ENCODE measurements at regions not wholly inside any gene's neighbourhood (a gene's known extent, or its start where the extent isn't known, plus 50 kb on each side); places are given as distances from the start of the nearest gene placed in this dataset.
"Not testable (repeated sequence)": the region's sequence is repeated elsewhere in the genome, so short reads cannot be mapped to it uniquely, and the experiment has no call there.

DNA sequence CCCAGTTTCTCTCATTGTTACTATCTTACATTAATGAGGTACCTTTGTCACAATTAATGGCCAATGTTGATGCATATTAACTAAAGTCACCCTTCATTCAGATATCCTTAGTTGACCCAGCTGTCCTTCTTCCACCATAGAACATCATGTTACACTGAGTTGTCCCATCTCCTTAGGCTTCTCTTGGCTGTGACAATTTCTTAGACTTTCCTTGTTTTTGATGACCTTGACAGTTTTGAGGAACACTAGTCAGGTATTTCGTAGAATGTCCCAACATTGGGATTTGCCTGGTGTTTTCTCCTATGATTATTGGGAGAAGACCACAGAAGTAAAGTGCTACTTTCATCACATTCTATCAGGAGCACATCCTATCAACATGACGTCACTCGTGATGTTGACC is 261.8 kb downstream of the BCL2L11 start:
- H3K27ac ChIP-seq, H3K4me3 ChIP-seq: not testable (repeated sequence)

DNA sequence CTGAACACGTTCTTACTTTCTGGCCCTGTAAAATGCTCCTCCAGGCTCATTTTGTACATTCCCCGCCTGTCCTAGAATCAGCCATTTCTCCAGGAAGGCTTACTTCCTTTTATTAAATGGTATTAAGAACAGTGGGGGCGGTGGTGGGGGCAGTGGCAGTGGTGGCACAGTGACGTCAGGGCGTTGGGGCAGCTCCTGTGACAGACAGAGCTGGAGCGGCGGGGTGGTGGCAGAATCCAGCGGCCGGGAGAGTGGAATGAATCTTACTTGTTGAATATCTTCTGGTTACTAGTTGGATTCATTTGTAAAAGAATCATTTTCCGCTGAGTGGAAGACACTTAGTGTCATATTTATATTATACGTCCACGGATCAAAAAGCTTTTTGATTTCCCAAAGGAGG is 262.6 kb downstream of the BCL2L11 start:
- H3K27ac ChIP-seq, H3K4me3 ChIP-seq: not testable (repeated sequence)

DNA sequence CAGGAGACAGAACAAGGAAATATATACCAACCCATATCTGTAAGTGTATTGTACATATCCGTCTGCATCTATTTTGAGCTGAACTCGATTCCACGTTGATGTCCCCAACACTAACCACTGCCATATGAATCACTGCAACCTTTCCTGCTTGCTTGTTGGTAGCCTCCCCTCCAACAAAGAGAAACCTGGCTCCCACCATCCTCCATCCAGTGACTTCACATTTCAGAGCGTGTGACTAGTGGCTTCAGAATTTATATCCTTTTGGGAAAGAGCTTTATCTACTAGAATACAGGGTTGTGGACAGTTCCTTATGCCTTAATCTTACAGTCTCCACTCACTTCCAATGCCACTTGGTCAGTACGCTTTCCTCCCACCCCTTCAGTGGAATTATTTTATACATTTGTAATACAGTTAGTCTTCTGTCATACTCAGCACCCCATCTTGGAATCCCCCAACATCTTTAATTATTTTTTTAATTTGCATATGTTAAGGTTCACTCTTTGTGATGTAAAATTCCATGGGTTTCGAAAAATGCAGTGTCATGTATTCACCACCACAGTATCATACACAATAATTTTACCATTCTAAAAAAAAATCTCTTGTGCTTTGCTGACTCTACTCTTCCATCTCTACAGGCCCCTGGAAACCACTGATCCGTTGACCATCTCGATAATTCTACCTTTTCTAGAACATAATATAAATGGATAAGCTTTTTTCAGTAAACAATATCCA is 264.7 kb downstream of the BCL2L11 start:
- not testable (repeated sequence) for H3K4me3 ChIP-seq, H3K27ac ChIP-seq

DNA sequence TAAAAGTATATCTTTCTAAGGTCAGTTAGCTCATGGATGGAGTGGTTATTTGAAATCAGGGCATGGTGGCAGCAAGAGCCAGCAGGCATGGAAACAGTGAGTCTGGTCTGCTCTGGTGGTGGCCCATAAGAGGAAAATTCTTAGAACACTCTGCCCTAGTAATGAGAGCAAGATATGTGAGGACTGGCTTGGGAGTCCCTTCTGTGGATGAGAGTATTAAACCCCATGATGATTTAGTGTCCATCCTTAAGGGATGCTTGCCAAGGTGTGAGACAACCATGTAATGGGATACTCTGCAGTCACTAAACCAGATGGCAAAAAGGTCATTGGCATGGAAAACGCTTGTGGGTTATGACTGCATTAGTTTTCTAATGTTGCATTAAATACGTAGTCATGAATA is 269.9 kb downstream of the BCL2L11 start:
- not testable (repeated sequence) for H3K27ac ChIP-seq, H3K4me3 ChIP-seq

DNA sequence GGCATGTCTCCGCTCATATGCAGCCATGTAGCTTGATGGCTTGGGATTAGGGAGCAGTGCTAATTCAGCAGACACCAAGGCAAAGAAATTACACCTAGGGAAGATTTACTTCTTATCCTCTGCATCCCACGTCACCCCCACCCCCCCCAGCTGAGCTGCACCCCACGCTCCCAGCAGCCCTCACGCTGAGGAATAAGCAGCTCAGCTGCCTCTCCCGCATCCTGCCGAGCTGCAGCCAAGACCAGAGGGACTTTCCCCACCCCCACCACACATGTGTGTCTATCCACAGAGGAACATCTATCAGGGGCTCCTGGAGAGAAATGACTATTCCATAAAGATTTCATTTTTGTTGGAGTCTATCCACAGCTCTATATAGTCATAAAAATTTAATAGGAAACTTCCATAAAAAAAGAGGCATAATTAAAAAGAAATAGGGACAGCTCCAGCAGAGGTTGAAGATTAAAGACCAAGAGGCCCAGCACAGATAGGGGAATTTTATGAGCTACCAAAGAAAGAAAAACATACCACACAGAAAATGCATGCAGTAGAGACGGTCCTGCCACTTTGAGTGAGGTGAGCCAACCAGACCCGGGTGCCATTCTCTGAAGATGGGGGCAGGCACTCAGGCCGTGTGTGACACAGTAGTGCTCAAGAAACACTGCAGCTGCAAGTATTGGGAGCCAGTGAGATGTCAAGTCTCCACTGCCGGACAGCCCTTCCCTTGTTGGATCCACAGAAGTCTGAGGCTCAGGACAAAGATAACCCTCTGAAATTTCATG is 274.8 kb downstream of the BCL2L11 start:
- not testable (repeated sequence) for H3K27ac ChIP-seq, H3K4me3 ChIP-seq

DNA sequence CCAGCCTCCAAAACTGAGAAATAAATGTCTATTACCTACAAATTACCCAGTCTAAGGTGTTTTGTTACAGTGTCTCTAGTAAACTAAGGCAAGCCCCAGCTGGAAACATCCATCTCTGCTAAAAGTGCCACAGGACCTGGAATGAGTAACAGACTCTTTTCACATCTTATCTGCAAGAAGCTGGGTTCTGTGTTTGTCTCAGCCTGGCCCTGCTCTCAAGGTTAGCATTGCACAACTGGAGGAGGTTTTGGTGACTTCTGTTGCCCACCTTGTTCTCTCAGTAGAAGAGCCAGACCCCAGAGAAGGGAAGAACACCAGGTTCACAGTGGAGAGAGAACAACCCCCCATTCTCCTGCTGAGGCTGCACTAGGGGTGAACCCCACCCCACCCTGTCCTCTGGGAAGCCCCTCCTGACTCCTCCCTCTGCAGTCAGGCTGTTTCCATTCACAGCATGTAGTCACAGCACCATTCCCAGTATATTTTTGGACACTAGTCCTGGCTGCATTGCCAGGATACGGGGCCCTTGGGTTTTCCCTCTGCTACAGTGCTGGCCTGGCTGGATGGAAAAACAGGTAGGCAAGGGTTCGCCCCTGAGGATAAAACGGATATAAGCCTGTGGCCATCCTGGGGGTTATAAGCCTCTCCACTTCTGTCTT is 280.0 kb downstream of the BCL2L11 start:
- not testable (repeated sequence) for H3K27ac ChIP-seq, H3K4me3 ChIP-seq

DNA sequence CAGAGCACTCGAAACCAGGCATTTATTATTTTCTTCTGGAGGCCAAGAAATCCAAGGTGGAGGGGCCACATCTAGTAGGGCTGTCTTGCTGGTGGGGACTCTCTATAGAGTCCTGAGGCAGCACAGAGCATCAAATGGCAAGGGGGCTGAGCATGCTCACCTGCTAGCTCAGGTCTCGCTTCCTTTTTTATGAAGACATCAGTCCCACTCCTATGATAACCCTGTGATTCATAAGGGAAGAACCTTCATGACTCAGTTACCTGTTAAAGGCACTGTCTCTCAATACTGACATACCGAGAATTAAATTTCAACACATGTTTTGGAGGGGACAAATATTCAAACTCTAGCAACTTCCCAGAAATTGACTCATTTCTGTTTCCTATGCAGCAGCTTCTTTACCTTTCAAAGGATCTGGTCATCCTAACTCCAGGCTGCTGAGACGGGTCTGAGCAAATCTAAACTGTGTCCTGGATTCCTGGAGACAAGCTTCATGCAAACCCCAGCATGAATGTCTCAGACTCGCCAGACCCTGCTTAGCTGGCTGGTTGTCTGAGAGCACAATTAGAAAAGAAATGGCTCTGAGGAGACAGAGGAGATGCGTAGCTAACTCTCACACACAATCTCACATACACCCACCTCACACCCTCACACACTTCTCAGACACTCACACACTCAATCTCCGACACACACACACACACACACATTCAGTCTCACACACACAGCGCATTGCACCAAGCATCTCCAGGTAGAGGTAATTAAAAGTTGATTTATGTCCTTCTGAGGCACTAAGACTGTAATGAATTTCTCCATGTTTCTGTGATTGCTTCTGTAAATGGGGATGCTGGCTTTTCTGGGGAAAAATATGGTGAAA is 280.8 kb downstream of the BCL2L11 start:
- H3K4me3 ChIP-seq, H3K27ac ChIP-seq: not testable (repeated sequence)

DNA sequence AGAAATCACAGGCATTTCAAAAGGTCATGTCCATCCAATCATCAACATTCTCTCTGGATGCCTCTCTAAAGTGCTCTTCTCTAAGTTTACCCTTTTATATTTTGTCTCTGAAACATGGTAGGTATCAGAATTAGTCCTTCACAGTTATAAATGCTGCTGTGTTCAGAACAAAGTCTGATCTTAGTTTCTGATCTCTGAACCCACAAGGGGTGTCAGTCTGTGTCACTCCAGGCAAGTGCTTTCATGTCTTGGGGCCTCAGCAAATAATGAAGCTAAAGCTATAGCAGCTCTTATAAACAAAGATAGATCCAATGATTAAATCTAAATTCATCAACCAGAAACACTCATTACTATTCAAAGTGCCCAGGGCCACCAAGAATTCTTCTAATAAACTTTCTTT is 281.7 kb downstream of the BCL2L11 start:
- H3K27ac ChIP-seq, H3K4me3 ChIP-seq: not testable (repeated sequence)

DNA sequence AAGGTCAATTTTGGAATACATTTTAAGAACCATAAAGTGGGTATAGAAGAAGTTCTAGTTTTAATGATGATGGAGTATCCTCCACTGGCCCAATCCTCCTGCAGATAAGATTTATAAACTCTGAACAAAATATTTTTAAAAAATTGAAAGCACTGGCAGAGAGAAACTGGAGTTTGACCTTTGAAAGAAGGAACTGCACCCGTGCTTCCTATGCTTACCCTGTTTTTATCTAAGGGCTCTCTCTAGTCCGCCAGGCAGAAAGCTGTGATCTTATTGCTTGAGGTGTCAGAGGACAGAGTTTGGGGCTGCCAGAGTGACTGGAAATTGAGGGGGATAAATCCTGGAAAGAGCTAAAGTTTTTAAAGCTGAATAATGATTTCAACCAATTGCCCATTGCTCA is 282.6 kb downstream of the BCL2L11 start:
- H3K27ac ChIP-seq, H3K4me3 ChIP-seq: not testable (repeated sequence)

DNA sequence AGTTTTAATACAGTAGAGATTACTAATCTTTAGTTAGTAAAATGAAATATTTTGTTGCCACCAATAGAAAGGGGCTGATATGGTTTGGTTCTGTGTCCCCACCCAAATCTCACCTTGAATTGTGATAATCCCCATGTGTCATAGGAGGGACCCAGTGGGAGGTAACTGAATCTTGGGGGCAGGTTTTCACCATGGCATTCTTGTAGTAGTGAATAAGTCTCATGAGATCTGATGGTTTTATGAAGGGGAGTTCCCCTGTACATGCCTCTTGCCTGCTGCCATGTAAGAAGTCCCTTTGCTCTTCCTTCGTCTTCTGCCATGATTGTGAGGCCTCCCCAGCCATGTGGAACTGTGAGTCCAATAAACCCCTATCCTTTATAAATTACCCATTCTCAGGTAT is 285.9 kb downstream of the BCL2L11 start:
- not testable (repeated sequence) for H3K4me3 ChIP-seq, H3K27ac ChIP-seq

DNA sequence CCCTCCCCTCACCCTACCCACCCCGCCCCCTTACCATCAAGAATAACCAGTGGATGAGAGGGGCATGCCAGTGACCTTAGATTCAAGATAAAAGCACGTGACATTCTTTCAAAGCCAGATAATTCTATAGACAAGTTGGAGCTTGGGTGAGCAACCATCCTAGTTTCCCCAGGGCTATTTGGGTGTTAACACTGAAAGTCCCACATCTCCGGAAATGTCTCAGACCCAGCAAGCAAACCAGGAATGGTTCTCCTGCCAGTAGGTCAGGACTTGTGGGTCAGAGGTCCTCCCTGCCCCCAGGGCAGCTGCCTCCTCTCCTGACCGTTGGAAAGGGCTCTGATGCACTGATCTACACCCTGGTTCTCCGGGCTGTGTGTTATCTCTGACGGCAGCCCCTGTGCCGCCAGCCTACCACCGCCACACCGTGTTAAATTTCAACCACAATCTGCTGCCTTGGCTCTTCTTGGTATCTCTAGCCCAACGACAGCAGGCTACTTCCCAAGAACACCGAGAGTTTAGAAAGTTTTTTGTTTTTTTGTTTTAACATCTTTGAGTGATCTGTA is 287.0 kb downstream of the BCL2L11 start:
- not testable (repeated sequence) for H3K4me3 ChIP-seq, H3K27ac ChIP-seq

DNA sequence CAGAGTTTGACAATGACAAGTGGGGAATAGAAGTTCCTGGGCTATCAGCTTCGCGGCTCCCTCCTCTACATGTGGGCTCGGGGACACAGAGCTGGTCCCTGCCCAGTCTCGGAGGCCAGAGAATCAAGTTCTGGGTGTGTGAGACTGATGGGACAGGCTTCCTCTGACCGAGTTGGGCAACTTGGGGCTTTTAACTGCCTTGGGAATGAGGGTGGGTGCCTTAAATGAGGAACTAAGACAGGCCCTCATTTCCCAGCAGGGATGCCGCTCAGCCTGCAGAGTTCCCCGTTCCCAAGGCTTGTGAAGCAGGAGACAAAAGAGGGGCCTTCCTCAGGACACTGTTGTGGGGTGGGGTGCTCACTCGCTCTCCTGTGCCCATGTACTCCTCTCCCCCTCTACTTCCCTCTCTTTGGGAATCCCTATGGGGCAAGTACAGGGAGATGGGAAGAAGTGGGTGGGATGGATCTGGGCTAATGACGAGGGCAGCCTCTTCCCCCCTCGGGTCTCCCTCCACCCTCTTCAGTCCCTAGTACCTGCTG is 290.2 kb downstream of the BCL2L11 start:
- H3K27ac ChIP-seq, H3K4me3 ChIP-seq: not testable (repeated sequence)

DNA sequence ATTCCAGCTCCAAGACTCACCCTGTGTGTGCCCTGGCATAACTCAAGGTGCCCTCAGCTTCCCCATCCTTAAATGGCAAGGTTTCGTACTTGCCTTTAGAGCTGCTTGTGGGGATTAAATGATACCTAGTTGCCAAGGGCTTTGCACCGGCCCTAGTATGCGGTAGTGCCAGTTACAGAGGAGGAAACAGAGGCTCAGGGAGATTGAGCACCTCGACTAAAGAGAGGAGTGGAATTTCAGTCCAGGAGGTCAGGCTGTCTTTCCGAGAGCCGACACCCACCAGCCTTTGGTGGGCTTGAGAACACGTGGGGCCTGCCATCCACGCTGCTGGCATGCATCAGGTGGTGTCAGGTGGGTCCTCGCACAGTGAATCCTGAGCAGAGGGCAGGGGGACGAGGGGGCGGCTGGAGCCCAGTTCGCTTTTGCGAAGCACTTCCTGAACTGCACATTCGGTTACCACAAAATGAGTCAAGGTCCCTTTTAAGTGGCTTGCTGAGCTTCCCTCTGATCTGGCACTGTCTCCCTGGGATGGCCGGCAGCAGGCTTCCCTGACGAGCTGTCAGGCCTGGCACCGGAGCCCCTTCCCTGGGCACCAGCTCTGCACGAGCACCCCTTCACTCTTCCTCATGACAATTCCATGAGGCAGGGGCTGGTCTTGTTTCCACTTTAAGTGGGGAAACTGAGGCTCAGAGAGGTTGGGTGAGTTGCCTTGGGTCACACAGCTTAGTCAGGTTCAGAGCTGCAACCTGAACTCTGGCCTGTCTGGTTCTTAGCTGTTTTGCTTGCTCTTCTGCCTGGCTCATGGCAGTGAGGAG is 291.4 kb downstream of the BCL2L11 start:
- not testable (repeated sequence) for H3K4me3 ChIP-seq, H3K27ac ChIP-seq

DNA sequence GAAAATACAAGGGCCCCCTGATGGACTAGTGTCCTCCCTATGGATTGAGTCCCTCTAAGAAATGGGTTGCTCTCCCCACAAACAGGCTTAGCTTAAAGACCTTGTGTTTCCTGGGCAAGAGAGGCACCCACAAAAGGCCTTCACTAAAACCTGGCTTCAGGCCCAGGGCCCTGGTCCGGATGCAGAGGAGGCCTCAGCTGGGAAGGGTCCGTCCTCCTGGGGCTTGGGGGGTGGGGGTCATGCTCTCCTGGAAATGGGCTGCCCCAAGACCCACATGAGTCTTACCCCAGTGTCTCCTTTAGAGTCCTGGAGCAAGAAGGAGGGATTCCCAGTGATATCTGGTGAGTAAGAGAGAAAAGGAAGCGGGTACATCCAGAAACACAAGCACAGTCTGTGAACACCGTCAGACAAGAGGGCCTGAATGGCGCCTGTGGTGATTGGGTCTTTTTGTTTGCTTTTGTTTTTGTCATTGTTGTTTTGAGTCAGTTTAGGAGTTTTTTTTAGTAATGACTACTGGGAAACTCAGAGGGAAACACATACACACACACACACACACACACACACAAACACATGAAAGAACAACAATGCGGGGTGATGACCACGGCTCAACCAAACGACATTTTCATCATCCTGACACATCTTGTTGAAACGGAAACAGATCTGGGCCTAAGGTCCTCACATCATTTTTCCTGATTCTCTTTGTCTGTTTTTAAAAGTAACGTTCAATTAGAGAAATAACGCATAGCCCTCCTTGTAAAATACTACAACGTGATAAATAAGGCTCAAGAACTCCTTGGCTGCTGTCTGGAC is 292.3 kb downstream of the BCL2L11 start:
- not testable (repeated sequence) for H3K4me3 ChIP-seq, H3K27ac ChIP-seq

DNA sequence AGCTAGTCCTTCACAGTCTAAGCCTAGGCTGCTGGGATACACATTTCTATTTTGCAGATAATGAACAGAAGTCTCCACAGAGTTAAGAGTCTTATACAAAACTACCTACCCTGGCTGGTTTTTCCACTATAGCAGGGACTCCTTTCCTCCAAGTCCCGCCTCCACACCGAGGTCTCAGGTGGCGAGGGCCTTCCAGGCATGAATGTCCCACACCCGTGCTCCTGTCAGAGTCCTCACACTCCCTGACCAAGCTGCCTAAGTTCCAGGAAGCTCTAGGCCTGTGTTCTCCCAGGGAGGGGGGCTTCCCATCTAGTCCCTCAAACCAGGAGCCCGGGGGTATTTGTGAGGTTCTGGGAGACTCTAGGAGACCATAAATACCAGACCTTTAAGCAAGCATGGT is 293.2 kb downstream of the BCL2L11 start:
- not testable (repeated sequence) for H3K4me3 ChIP-seq

DNA sequence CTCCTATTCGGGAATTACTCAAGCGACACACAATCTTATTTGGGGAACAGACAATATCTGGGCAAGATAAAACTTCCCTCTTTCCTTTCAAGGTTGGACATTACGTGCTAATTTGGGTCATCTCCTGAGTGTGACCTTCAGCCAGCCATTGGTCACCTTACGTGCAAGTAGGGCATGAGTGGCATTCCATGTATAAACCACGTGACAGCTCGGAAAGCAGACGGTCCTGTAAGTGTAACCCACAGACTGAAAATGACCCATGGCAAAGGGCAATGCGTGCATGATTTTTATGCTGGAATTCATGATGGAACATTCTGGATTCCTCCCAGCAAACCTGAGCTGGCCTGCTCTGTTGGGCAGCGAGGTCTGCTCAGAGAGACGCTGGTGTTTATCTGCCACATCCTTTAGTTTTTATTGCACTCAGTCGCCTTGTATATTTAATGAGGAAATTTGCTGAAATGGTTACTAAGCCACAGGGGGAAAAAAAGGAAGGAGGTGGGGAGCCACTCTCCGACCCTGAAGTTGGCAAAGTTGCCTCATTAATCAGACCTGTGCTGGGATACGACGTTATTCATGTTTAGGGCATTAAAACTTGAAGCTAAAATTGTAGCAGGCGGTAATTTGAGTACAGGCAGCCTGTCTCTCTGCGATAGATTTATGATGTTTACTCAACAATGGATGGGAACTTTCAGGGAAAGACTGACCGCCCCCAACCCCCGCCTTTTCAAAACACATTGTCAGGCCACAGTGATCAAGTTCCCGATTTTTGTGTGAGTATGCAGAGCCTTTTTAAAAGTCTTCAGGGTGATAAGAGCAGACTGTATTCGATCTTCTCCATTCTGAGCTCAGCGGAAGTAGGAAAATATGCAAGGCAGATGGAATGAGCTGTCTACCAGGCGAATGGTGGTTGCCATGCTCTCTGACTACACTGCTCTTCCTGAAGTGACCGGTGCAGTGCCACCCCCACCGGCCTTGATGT is 295.3 kb downstream of the BCL2L11 start:
- H3K27ac ChIP-seq = not testable (repeated sequence)

More for the DNA sequence above, 293.2 kb downstream of the BCL2L11 start:
- H3K27ac ChIP-seq = not testable (repeated sequence)

DNA sequence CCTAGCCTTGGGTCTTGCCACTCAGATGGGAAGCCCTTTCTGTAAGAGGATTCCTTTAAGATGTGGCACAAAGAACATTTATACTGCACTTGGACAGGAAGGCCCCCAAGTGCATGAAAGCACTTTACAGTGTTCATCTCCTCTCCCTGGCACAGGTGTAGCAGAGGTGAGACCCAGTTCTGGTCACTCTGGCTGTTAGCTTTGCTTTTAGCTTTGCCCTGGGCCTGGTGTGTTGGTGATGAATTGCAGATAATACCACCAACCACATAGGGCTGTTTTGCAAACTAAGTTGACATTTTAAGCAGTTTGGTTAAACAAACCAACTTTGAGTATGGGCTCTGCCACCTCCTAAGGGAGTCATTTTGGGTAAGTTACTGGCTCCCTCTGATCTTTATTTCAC is 296.3 kb downstream of the BCL2L11 start:
- not testable (repeated sequence) for H3K27ac ChIP-seq

More for the DNA sequence above, 295.3 kb downstream of the BCL2L11 start:
- not testable (repeated sequence) for H3K4me3 ChIP-seq

More for the DNA sequence above, 296.3 kb downstream of the BCL2L11 start:
- H3K4me3 ChIP-seq = not testable (repeated sequence)

Data from skin epidermis (tissue), 12 donors.